ENCODE measurements at regions not wholly inside any gene's neighbourhood (a gene's known extent, or its start where the extent isn't known, plus 50 kb on each side); places are given as distances from the start of the nearest gene placed in this dataset.

- TF ChIP-seq, protein P1, sequence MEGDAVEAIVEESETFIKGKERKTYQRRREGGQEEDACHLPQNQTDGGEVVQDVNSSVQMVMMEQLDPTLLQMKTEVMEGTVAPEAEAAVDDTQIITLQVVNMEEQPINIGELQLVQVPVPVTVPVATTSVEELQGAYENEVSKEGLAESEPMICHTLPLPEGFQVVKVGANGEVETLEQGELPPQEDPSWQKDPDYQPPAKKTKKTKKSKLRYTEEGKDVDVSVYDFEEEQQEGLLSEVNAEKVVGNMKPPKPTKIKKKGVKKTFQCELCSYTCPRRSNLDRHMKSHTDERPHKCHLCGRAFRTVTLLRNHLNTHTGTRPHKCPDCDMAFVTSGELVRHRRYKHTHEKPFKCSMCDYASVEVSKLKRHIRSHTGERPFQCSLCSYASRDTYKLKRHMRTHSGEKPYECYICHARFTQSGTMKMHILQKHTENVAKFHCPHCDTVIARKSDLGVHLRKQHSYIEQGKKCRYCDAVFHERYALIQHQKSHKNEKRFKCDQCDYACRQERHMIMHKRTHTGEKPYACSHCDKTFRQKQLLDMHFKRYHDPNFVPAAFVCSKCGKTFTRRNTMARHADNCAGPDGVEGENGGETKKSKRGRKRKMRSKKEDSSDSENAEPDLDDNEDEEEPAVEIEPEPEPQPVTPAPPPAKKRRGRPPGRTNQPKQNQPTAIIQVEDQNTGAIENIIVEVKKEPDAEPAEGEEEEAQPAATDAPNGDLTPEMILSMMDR (IDR thresholded peaks at IDR 0.05; ENCODE audit: extremely low read depth in 1 of 2, insufficient read depth in 1 of 2, low read depth in 1 of 2, low read length in 2 of 2), result no peak
- no peak for TF ChIP-seq POLR2AphosphoS5 (IDR thresholded peaks at IDR 0.05; ENCODE audit: insufficient read depth, low read depth, low read length)
- TF ChIP-seq POLR2A (IDR thresholded peaks at IDR 0.05; ENCODE audit: low read depth, low read length), result no peak
- TF ChIP-seq FOS (IDR thresholded peaks at IDR 0.05; ENCODE audit: borderline replicate concordance, insufficient read depth, low read length), result peak; percentile 21
- TF ChIP-seq JUN (IDR thresholded peaks at IDR 0.05; ENCODE audit: borderline replicate concordance, insufficient read depth, insufficient read length, low read depth), result peak; percentile 35
- no peak for TF ChIP-seq EZH2 (IDR thresholded peaks at IDR 0.05; ENCODE audit: borderline replicate concordance, low read depth, low read length, severe bottlenecking)
- TF ChIP-seq, protein P2, sequence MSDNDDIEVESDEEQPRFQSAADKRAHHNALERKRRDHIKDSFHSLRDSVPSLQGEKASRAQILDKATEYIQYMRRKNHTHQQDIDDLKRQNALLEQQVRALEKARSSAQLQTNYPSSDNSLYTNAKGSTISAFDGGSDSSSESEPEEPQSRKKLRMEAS (IDR thresholded peaks at IDR 0.05; ENCODE audit: insufficient read depth, insufficient read length), result no peak
- no peak for TF ChIP-seq MYC (IDR thresholded peaks at IDR 0.05; ENCODE audit: low read depth, low read length)
These were observed 103.8 kb upstream of the ETV6 start for GRCh38 chr12:11545484-11546330.

Measured in endothelial cell of umbilical vein (primary cell).